Activated naive CD4-positive, alpha-beta T cell treated with anti-CD3 and anti-CD28 coated beads, Interleukin-2, amount 50 U/mL, for 24 hours (primary cell): ENCODE measurements at regions not wholly inside any gene's neighbourhood (a gene's known extent, or its start where the extent isn't known, plus 50 kb on each side); places are given as distances from the start of the nearest gene placed in this dataset.

ENCODE experiments used
- H3K27ac Mint-ChIP-seq: one replicate; pipeline ENCODE4 v1.8.0; 2021; ENCODE audit warnings: mild to moderate bottlenecking, mixed read lengths
- H3K27me3 Mint-ChIP-seq: one replicate; pipeline ENCODE4 v1.8.0; 2021; ENCODE audit warnings: mixed read lengths
- H3K36me3 Mint-ChIP-seq: one replicate; pipeline ENCODE4 v1.8.0; 2021; ENCODE audit warnings: mixed read lengths
- H3K4me1 Mint-ChIP-seq: one replicate; pipeline ENCODE4 v1.8.0; 2021; ENCODE audit warnings: mixed read lengths
- H3K4me3 Mint-ChIP-seq: one replicate; pipeline ENCODE4 v1.8.0; 2021; ENCODE audit warnings: mild to moderate bottlenecking, mixed read lengths
- H3K9me3 Mint-ChIP-seq: one replicate; pipeline ENCODE4 v1.8.0; 2021; ENCODE audit warnings: mixed read lengths

GRCh38 chr5:107808671-107809137, 138.0 kb upstream of the EFNA5 start:
- no peak overlapping the region for H3K4me3 Mint-ChIP-seq
- H3K9me3 Mint-ChIP-seq = no peaks in the 10 kb centered on the region
- no peaks in the 10 kb centered on the region for H3K36me3 Mint-ChIP-seq
- no peak overlapping the region for H3K27ac Mint-ChIP-seq
- H3K27me3 Mint-ChIP-seq = no peaks in the 10 kb centered on the region
- H3K4me1 Mint-ChIP-seq = no peaks in the 10 kb centered on the region

- no peaks in the 10 kb centered on the region for H3K4me1 Mint-ChIP-seq
- no peaks in the 10 kb centered on the region for H3K36me3 Mint-ChIP-seq
- H3K27me3 Mint-ChIP-seq = no peaks in the 10 kb centered on the region
- H3K27ac Mint-ChIP-seq = no peak overlapping the region
- no peak overlapping the region for H3K4me3 Mint-ChIP-seq
- H3K9me3 Mint-ChIP-seq = no peaks in the 10 kb centered on the region
Observed at GRCh38 chr5:107807431-107807830, 136.7 kb upstream of the EFNA5 start.

- no peaks in the 10 kb centered on the region for H3K36me3 Mint-ChIP-seq
- H3K27ac Mint-ChIP-seq = no peak overlapping the region
- no peaks in the 10 kb centered on the region for H3K9me3 Mint-ChIP-seq
- no peak overlapping the region for H3K4me3 Mint-ChIP-seq
- no peaks in the 10 kb centered on the region for H3K4me1 Mint-ChIP-seq
- H3K27me3 Mint-ChIP-seq = no peaks in the 10 kb centered on the region
Observed at GRCh38 chr5:107806705-107807104, 136.0 kb upstream of the EFNA5 start.

GRCh38 chr5:107806271-107806670, 135.5 kb upstream of the EFNA5 start:
- no peaks in the 10 kb centered on the region for H3K4me1 Mint-ChIP-seq
- no peak overlapping the region for H3K4me3 Mint-ChIP-seq
- H3K27ac Mint-ChIP-seq = no peak overlapping the region
- no peaks in the 10 kb centered on the region for H3K36me3 Mint-ChIP-seq
- no peaks in the 10 kb centered on the region for H3K27me3 Mint-ChIP-seq
- H3K9me3 Mint-ChIP-seq = no peaks in the 10 kb centered on the region

DNA sequence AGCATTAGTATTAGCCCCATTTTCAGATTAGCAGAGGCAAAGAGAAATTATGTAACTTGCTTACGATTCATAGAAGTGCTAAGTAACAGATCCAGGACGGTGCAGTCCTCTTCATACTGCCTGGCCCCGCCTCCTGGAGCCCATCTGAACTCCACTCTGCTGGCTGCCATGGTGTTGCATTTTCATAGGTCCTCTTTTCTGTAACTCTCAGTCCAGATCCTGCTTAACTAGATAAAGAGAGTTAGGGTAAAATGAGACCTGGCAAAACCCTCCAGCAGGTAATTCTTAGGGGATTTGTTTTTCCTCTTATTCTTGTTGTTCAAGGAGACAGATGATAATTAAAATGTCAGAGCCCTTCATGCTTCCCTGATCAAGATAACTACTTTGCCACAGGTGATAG, 135.1 kb upstream of the EFNA5 start:
- H3K36me3 Mint-ChIP-seq = no peaks in the 10 kb centered on the region
- no peaks in the 10 kb centered on the region for H3K27me3 Mint-ChIP-seq
- H3K9me3 Mint-ChIP-seq = no peaks in the 10 kb centered on the region
- no peaks in the 10 kb centered on the region for H3K4me1 Mint-ChIP-seq
- H3K4me3 Mint-ChIP-seq = no peak overlapping the region
- H3K27ac Mint-ChIP-seq = no peak overlapping the region

DNA sequence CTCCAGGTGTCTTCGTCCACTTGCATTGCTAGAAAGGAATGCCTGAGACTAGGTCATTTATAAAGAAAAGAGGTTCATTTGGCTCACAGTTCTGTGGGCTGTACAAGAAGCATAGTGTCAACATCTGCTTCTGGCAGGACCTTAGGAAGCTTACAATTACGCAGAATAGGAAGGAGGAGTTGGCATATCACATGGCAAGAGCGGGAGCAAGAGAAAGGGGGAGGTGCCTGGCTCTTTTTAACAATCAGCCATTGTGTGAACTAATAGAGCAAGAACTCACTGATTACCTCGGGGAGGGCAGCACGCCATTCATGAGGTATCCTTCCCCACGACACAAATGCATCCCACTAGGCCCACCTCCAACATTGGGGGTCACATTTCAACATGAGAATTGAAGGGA, 134.4 kb upstream of the EFNA5 start:
- Mint-ChIP-seq H3K27me3 (no peaks in the 10 kb centered on the region), H3K4me3 (no peak overlapping the region), H3K4me1 (no peaks in the 10 kb centered on the region), H3K36me3 (no peaks in the 10 kb centered on the region), H3K9me3 (no peaks in the 10 kb centered on the region), H3K27ac (no peak overlapping the region)

GRCh38 chr5:107803728-107804127, 133.0 kb upstream of the EFNA5 start:
- no peaks in the 10 kb centered on the region for H3K4me1 Mint-ChIP-seq
- no peaks in the 10 kb centered on the region for H3K9me3 Mint-ChIP-seq
- no peak overlapping the region for H3K4me3 Mint-ChIP-seq
- no peaks in the 10 kb centered on the region for H3K36me3 Mint-ChIP-seq
- H3K27me3 Mint-ChIP-seq = no peaks in the 10 kb centered on the region
- H3K27ac Mint-ChIP-seq = no peak overlapping the region

DNA sequence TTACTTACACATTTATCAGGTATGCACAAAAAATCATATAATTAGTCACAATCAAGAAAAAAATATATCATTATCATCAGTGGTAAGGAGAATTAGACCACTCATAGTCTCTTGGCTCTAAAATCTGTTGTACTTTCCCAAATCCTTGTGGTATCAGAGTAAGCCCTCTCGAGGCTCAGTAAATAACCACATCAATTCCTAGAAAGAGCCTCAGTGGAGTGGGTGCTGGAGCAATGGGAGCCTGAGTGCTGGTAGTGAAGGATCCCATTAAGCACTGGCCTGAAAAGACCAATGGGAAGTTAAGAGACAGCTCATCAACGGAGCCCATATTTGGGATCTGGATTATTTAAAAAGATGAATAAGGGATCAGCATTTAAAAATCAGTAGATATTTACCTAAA, 130.3 kb upstream of the EFNA5 start:
- H3K27ac Mint-ChIP-seq = no peak overlapping the region
- no peaks in the 10 kb centered on the region for H3K27me3 Mint-ChIP-seq
- no peak overlapping the region for H3K4me3 Mint-ChIP-seq
- no peaks in the 10 kb centered on the region for H3K4me1 Mint-ChIP-seq
- H3K9me3 Mint-ChIP-seq = no peaks in the 10 kb centered on the region
- H3K36me3 Mint-ChIP-seq = no peaks in the 10 kb centered on the region

- H3K4me1 Mint-ChIP-seq = no peaks in the 10 kb centered on the region
- H3K36me3 Mint-ChIP-seq = no peaks in the 10 kb centered on the region
- no peaks in the 10 kb centered on the region for H3K27me3 Mint-ChIP-seq
- no peaks in the 10 kb centered on the region for H3K9me3 Mint-ChIP-seq
- no peak overlapping the region for H3K27ac Mint-ChIP-seq
- no peak overlapping the region for H3K4me3 Mint-ChIP-seq
Observed at GRCh38 chr5:107799306-107799705, 128.6 kb upstream of the EFNA5 start.

DNA sequence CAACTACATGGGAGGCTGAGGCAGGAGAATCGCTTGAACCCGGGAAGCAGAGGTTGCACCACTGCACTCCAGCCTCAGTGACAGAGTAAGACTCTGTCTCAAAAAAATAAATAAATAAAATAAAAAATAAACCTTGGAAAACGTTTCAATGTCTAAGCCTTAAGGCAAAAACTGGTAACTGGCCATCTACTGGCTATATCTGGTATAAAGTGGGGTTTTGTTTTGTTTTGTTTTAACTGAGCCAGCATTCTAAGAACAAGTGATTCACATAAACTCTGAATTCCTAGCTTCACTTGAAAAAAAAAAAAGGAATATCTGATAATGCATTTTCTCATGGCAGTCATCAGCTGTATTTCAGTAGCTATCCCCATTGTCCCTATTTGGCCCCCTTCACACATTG, 126.1 kb upstream of the EFNA5 start:
- Mint-ChIP-seq H3K27me3 (no peaks in the 10 kb centered on the region), H3K27ac (no peak overlapping the region), H3K4me3 (no peak overlapping the region), H3K4me1 (no peaks in the 10 kb centered on the region), H3K36me3 (no peaks in the 10 kb centered on the region), H3K9me3 (no peaks in the 10 kb centered on the region)

DNA sequence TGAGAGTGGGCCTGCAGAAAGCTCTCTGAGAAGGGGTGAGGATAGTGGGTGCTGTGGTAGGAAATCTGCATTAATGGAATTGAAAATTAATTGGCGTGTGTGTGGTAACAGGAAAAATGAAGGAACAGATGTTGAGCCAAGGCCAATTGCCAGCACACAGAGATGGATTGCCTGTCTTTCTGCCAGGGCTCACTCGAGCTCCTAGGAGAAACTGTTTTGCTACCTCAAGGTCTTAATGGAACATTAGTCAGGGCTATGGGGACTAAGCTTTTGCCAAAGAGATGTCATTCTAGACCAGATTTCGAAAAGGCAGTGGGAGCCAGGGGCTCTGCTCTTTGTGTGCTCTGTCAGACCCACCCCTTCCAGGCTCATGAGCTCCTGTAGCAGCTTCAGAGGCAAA, 124.0 kb upstream of the EFNA5 start:
- H3K4me3 Mint-ChIP-seq = no peak overlapping the region
- no peak overlapping the region for H3K27ac Mint-ChIP-seq
- no peaks in the 10 kb centered on the region for H3K4me1 Mint-ChIP-seq
- H3K9me3 Mint-ChIP-seq = no peaks in the 10 kb centered on the region
- H3K36me3 Mint-ChIP-seq = no peaks in the 10 kb centered on the region
- H3K27me3 Mint-ChIP-seq = no peaks in the 10 kb centered on the region

DNA sequence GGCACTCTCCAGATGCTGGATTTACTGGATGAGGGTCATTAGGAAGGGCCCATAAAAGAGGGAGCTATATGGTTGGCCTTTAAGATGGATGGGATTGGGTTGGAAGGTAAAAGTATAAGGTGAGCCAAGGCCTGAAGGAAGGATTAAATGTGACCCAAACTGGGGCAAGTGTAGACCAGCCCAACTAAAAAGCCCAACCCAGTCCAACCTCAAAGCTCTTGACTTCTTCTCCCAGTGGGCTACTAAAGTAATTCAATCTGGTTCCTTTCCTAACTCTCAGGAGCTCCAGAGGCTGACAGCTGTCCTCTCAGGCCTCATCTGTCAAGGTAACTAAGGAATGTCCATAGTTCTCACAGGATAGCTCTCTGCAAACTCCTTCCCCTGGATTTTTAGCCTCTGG, 122.2 kb upstream of the EFNA5 start:
- no peaks in the 10 kb centered on the region for H3K9me3 Mint-ChIP-seq
- H3K36me3 Mint-ChIP-seq = no peaks in the 10 kb centered on the region
- no peak overlapping the region for H3K27ac Mint-ChIP-seq
- H3K4me1 Mint-ChIP-seq = no peaks in the 10 kb centered on the region
- no peaks in the 10 kb centered on the region for H3K27me3 Mint-ChIP-seq
- H3K4me3 Mint-ChIP-seq = no peak overlapping the region

GRCh38 chr5:107790671-107791070, 119.9 kb upstream of the EFNA5 start:
- no peak overlapping the region for H3K27ac Mint-ChIP-seq
- H3K4me1 Mint-ChIP-seq = no peaks in the 10 kb centered on the region
- no peaks in the 10 kb centered on the region for H3K9me3 Mint-ChIP-seq
- no peaks in the 10 kb centered on the region for H3K27me3 Mint-ChIP-seq
- no peaks in the 10 kb centered on the region for H3K36me3 Mint-ChIP-seq
- no peak overlapping the region for H3K4me3 Mint-ChIP-seq

GRCh38 chr5:107786424-107786823, 115.7 kb upstream of the EFNA5 start:
- H3K9me3 Mint-ChIP-seq = no peaks in the 10 kb centered on the region
- H3K27ac Mint-ChIP-seq = no peak overlapping the region
- H3K4me1 Mint-ChIP-seq = no peaks in the 10 kb centered on the region

DNA sequence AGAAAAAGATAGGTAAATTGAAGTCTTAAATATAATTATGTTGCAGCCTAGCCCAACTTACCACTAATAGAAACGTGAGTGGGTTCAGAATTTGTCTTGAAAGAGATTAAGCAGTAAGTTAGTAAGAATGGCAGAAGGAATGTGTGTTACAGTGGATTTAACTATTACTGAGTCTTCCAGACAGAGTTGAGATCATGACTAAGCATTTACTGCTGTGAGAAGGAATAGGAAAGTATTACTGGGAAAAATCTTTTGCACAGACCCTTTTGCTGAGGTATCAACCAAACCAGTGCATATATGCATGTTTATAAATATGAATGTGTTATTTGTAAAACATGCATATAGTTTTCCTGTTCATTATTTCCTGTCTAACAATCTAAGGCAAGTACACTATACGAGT, 112.8 kb upstream of the EFNA5 start:
- no peaks in the 10 kb centered on the region for H3K27me3 Mint-ChIP-seq
- no peak overlapping the region for H3K27ac Mint-ChIP-seq
- no peaks in the 10 kb centered on the region for H3K36me3 Mint-ChIP-seq
- no peaks in the 10 kb centered on the region for H3K9me3 Mint-ChIP-seq
- no peak overlapping the region for H3K4me3 Mint-ChIP-seq
- H3K4me1 Mint-ChIP-seq = no peaks in the 10 kb centered on the region

More at GRCh38 chr5:107786424-107786823, 115.7 kb upstream of the EFNA5 start:
- Mint-ChIP-seq H3K4me3 (no peak overlapping the region), H3K36me3 (no peaks in the 10 kb centered on the region), H3K27me3 (no peaks in the 10 kb centered on the region)

DNA sequence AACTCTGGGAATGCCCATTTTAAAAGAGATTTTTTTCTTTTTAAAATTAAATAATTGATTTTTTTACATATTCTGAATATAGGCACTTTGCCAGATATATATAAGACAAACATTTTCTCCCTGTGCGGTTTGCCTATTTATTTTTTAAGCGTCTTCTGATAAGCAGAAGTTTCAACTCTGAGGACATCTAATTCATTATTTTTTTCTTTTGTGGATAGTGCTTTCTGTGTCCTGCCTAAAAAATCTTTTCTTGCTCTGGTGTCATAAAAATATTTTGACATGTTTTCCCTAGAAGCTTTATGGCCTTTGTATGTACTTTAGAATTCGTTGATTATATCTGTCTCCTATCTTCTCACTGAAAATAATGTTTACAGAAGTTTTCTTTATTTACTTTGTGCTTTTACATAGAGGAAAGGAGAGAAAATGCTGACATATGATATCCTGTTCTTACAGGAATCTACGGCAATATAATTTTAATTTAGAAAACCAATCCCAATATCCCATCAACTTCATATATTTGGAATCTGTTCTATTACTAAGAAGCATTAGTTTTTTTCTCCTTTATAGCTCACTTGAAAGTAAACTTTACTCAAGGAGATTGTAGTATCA, 111.9 kb upstream of the EFNA5 start:
- H3K27me3 Mint-ChIP-seq = no peaks in the 10 kb centered on the region
- H3K4me3 Mint-ChIP-seq = no peak overlapping the region
- H3K27ac Mint-ChIP-seq = no peak overlapping the region
- no peaks in the 10 kb centered on the region for H3K4me1 Mint-ChIP-seq
- no peaks in the 10 kb centered on the region for H3K36me3 Mint-ChIP-seq
- H3K9me3 Mint-ChIP-seq = no peaks in the 10 kb centered on the region

DNA sequence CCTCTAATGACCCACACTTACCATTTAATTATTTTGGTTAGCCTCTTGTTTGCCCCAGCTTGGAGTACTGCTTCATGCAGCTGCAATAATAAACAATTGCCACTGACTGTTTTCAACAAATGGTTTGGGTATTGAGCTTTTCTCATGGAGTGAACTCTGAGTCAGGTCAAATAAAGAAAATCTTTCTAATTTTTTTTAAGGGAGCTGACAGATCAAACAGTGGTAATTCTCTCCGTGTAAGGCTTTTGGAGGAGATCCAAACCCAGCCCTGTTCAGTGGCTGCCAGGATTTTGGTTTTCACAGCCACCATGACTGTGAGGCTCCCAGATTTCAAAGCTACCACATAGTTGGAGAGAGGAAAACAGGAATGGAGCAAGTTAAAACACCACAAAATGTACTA, 110.7 kb upstream of the EFNA5 start:
- no peak overlapping the region for H3K27ac Mint-ChIP-seq
- H3K4me1 Mint-ChIP-seq = no peaks in the 10 kb centered on the region
- H3K27me3 Mint-ChIP-seq = no peaks in the 10 kb centered on the region
- no peaks in the 10 kb centered on the region for H3K36me3 Mint-ChIP-seq
- no peaks in the 10 kb centered on the region for H3K9me3 Mint-ChIP-seq
- no peak overlapping the region for H3K4me3 Mint-ChIP-seq
